GM23248 (cell line): ENCODE measurements at regions not wholly inside any gene's neighbourhood (a gene's known extent, or its start where the extent isn't known, plus 50 kb on each side); places are given as distances from the start of the nearest gene placed in this dataset.

Source experiments
- DNase-seq: peaks from one replicate; pipeline ENCODE4 v3.0.0-alpha.2; 2015
- H2AFZ ChIP-seq: fragments of 200-600 bp; sonication (generic); 2 replicates; pipeline ENCODE4 v1.6.1; 2016; ENCODE audit warnings: antibody characterized with exemption
- H3F3A ChIP-seq: fragments of 200-600 bp; sonication (generic); 2 replicates; pipeline ENCODE4 v1.6.1; 2016; ENCODE audit warnings: mild to moderate bottlenecking, antibody characterized with exemption, mixed run types; ENCODE audit not compliant: insufficient read depth
- H3K27ac ChIP-seq: fragments of 200-600 bp; sonication (generic); 2 replicates; pipeline ENCODE4 v1.5.1; 2016; ENCODE audit warnings: mild to moderate bottlenecking
- H3K27me3 ChIP-seq: fragments of 200-600 bp; sonication (generic); replicated peaks from 2 replicates; pipeline ENCODE4 v1.6.1; 2016; ENCODE audit warnings: mild to moderate bottlenecking; ENCODE audit not compliant: insufficient read depth
- H3K36me3 ChIP-seq: fragments of 200-600 bp; sonication (generic); 2 replicates; pipeline ENCODE4 v1.6.1; 2016; ENCODE audit warnings: low read depth, mild to moderate bottlenecking
- H3K4me1 ChIP-seq: fragments of 200-600 bp; sonication (generic); 2 replicates; pipeline ENCODE4 v1.6.1; 2016; ENCODE audit warnings: mild to moderate bottlenecking; ENCODE audit not compliant: insufficient read depth
- H3K4me2 ChIP-seq: fragments of 200-600 bp; sonication (generic); one replicate; pipeline ENCODE4 v1.6.1; 2016; ENCODE audit warnings: mild to moderate bottlenecking; ENCODE audit not compliant: unreplicated experiment
- H3K4me3 ChIP-seq: fragments of 200-600 bp; sonication (generic); 2 replicates; pipeline ENCODE4 v1.5.1; 2016; ENCODE audit warnings: mild to moderate bottlenecking
- H3K79me2 ChIP-seq: fragments of 200-600 bp; sonication (generic); 2 replicates; pipeline ENCODE4 v1.6.1; 2016; ENCODE audit warnings: mild to moderate bottlenecking; ENCODE audit not compliant: insufficient read depth
- H3K9ac ChIP-seq: fragments of 200-600 bp; sonication (generic); 2 replicates; pipeline ENCODE4 v1.6.1; 2016; ENCODE audit warnings: mild to moderate bottlenecking
- H3K9me2 ChIP-seq: fragments of 200-600 bp; sonication (generic); 2 replicates; pipeline ENCODE4 v1.6.1; 2016; ENCODE audit warnings: mixed run types, mild to moderate bottlenecking, moderate library complexity; ENCODE audit not compliant: insufficient read depth
- H3K9me3 ChIP-seq: fragments of 200-600 bp; sonication (generic); one replicate; pipeline ENCODE4 v1.6.1; 2017; ENCODE audit warnings: low read depth
- H4K20me1 ChIP-seq: fragments of 200-600 bp; sonication (generic); 2 replicates; pipeline ENCODE4 v1.6.0; 2016; ENCODE audit not compliant: insufficient read depth
- EZH2 ChIP-seq: fragments of 200-600 bp; sonication (generic); IDR thresholded peaks from 2 replicates; pipeline ENCODE4 v1.6.1; 2018; ENCODE audit warnings: antibody characterized with exemption, mild to moderate bottlenecking; ENCODE audit not compliant: insufficient read depth, poor library complexity, severe bottlenecking
- EZH2phosphoT487 ChIP-seq: fragments of 200-600 bp; sonication (generic); IDR thresholded peaks from 2 replicates; pipeline ENCODE4 v1.6.1; 2018; ENCODE audit warnings: antibody characterized with exemption, moderate library complexity, mild to moderate bottlenecking, low read depth; ENCODE audit not compliant: insufficient read depth
- WGBS, 2 experiments: methylation state at CpG; one replicate each; pipeline ENCODE4 v1.1.6; 2015 to 2017; ENCODE audit warnings: low lambda C conversion rate in 2 of 2, low coverage in 1 of 2; ENCODE audit errors: missing lambda C conversion rate in 2 of 2; 5-methylcytosine and 5-hydroxymethylcytosine counted together
- in situ Hi-C: fragments of 300-500 bp; cut with MboI; formaldehyde crosslinking; loops from 2 replicates; pipeline ENCODE4 v1.15.0; 2020

DNA sequence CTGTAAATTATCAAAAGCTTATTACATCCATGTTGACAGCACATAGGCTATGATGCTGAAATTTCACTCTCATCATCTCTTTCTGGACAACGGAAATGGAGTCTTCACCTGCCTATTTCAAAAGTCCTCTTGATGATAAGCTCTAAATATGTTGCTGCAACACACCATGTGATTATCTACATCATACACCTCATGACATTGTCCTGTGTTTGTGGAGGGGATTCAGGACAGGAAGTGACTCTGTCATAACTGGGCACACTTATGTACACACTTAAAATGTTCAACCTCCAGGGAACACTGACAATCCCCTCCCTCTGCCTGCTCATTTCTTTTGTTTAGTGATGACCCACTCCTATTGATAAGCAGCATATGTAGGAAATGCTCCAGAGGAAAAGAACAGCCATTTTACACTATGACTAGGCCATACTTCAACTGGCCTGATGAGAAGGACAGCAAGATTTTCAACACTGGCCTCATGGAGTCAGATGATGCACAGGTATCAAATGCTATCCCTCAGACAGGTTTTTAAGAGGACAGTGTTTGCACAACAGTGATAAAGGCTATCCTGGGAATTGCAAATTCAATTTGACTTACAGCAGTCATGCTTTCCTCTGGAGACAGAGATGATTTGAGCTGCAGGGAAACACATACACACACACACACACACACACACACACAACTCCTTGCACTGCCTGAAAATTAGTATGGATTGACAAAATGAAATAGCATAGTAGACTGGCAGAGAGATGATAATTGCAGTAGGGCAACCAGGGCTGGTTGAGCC is 163.3 kb upstream of the RASGEF1B start:
- no peak for DNase-seq
- H3K27ac ChIP-seq = no peak overlapping the region
- no peaks in the 10 kb centered on the region for H4K20me1 ChIP-seq
- no peaks in the 10 kb centered on the region for H3K9me3 ChIP-seq
- H2AFZ ChIP-seq = no peak overlapping the region
- H3F3A ChIP-seq = peaks cover 21% of the 10 kb centered on the region
- H3K4me3 ChIP-seq = no peak overlapping the region
- H3K4me2 ChIP-seq = no peak overlapping the region
- no peak for TF ChIP-seq EZH2
- no peak for TF ChIP-seq EZH2phosphoT487
- peaks cover 14% of the 10 kb centered on the region for H3K4me1 ChIP-seq
- WGBS, 2 experiments = 86 to 96% methylated on average over 1 of the region's 1 CpG
- no peak overlapping the region for H3K9ac ChIP-seq
- H3K9me2 ChIP-seq = no peaks in the 10 kb centered on the region
- in situ Hi-C loops = no loop called here
- no peaks in the 10 kb centered on the region for H3K79me2 ChIP-seq
- H3K27me3 ChIP-seq = no peaks in the 10 kb centered on the region
- no peaks in the 10 kb centered on the region for H3K36me3 ChIP-seq

DNA sequence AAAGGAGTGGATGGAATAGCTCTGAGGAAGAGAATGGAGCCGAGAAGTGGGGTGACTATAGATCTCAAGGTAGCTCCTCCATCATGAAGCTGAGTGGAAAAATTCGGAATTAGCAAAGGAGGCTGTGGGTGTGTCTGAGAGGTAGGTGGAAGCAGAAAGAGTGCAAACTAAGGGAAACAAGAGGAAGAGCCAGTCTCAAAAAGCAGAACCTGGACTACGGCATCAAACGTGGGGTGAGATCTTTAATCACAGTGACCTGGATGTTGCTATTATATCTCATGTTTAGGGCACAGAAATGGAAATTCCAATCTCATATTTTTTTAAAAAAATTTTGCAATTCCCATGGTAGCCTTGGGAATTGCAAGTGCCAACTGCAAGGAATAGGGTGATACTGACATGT is 162.5 kb upstream of the RASGEF1B start:
- WGBS, 2 experiments = 90 to 93% methylated on average over 4 of the region's 4 CpGs
- Histone ChIP-seq H3K4me3 (no peak overlapping the region), H3K27ac (no peak overlapping the region), H3K9me3 (no peaks in the 10 kb centered on the region), H3K79me2 (no peaks in the 10 kb centered on the region), H3K36me3 (no peaks in the 10 kb centered on the region), H2AFZ (no peak overlapping the region), H3F3A (peaks cover 21% of the 10 kb centered on the region), H3K27me3 (no peaks in the 10 kb centered on the region), H3K9ac (no peak overlapping the region), H3K4me1 (peaks cover 14% of the 10 kb centered on the region), H3K4me2 (no peak overlapping the region), H3K9me2 (no peaks in the 10 kb centered on the region), H4K20me1 (no peaks in the 10 kb centered on the region)
- TF ChIP-seq EZH2phosphoT487 (no peak), EZH2 (no peak)
- DNase-seq = no peak
- in situ Hi-C loops = no loop called here

DNA sequence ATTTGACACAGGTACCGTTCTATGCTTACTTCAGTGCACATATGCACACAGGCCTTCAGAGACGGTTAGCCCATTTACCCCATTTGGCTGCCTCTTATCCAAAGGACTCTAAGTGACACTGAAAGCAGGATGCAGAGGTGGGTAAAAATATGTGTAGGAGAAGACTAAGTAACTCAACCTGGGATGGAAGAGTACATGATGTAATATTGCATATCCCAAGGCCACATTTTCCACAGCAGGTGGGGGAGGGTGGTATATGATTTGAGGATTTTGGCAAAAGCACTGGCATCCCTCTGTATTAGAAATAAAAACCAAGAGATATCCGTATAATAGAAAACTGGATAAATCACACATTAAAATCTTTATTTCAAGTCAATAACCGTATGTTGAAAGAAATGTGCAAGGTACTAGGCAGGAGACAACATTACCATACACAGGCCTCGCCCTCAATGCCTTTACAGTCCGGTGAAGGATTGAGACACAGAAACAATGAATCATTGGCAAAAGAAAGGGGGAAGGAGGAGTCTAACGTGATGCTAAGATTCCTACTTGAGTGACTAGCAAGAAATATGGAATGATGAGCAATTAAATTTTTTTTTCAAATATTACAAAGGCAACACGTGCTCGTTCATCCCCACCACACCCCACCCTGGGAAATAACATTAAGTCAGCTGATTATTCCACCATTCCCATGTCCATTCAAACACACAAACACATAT is 161.0 kb upstream of the RASGEF1B start:
- peaks cover 14% of the 10 kb centered on the region for H3K4me1 ChIP-seq
- H3K9ac ChIP-seq = no peak overlapping the region
- 36 to 39% methylated on average over 9 of the region's 9 CpGs for WGBS, 2 experiments
- H3K79me2 ChIP-seq = no peaks in the 10 kb centered on the region
- H3K27me3 ChIP-seq = no peaks in the 10 kb centered on the region
- peak; percentile 60 for DNase-seq
- H3F3A ChIP-seq = peaks cover 21% of the 10 kb centered on the region
- no peak overlapping the region for H3K4me2 ChIP-seq
- no peak overlapping the region for H2AFZ ChIP-seq
- H3K27ac ChIP-seq = peak overlapping the region; percentile 9; the same call in 1 of the 2 replicates
- in situ Hi-C loops = no loop called here
- TF ChIP-seq EZH2phosphoT487 (no peak), EZH2 (no peak)
- H3K4me3 ChIP-seq = no peak overlapping the region
- no peaks in the 10 kb centered on the region for H3K9me2 ChIP-seq
- H3K36me3 ChIP-seq = no peaks in the 10 kb centered on the region
- no peaks in the 10 kb centered on the region for H3K9me3 ChIP-seq
- H4K20me1 ChIP-seq = no peaks in the 10 kb centered on the region

DNA sequence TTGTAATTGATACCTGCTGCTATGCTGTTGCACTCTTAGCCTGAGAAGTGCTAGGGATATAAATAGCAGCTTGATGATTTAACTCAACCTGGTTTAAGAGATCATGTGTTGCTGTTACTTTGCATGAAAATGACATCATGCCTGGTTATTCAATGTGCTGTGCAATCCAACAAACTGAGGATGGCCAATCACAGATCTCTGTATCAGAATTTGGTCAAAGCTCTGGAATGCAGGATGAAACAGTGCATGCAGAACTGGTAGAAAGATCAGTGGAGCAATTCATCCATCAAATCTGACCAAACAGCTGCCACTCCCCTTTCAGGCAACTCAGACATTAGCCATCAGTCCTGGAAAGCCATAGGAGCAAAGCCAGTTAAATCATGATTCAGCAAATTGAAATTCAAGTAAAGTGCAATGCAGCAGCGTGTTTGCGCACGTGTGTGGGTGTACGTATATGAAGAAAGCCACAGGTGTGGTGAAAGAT is 160.3 kb upstream of the RASGEF1B start:
- no peak for TF ChIP-seq EZH2
- no peak for TF ChIP-seq EZH2phosphoT487
- Histone ChIP-seq H3K4me3 (no peak overlapping the region), H3K9me2 (no peaks in the 10 kb centered on the region), H3F3A (peaks cover 21% of the 10 kb centered on the region), H3K4me1 (peaks cover 14% of the 10 kb centered on the region), H3K36me3 (no peaks in the 10 kb centered on the region), H3K9me3 (no peaks in the 10 kb centered on the region), H3K79me2 (no peaks in the 10 kb centered on the region), H3K9ac (no peak overlapping the region), H4K20me1 (no peaks in the 10 kb centered on the region), H2AFZ (no peak overlapping the region), H3K27ac (peak overlapping the region; percentile 33), H3K4me2 (no peak overlapping the region), H3K27me3 (no peaks in the 10 kb centered on the region)
- in situ Hi-C loops = no loop called here
- DNase-seq = peak; percentile 92
- WGBS, 2 experiments = 0 to 5% methylated on average over 4 of the region's 4 CpGs
